GM19240 (cell line): ENCODE measurements at regions not wholly inside any gene's neighbourhood (a gene's known extent, or its start where the extent isn't known, plus 50 kb on each side); places are given as distances from the start of the nearest gene placed in this dataset.

Source experiments
- DNase-seq: peaks from one replicate; pipeline ENCODE4 v3.0.0; 2011; ENCODE audit warnings: low spot score; ENCODE audit not compliant: insufficient read length

GRCh38 chr1:4044967-4045366 is 144.9 kb upstream of the C1orf174 start:
- DNase-seq = no peak

GRCh38 chr1:4045397-4046010 is 145.4 kb upstream of the C1orf174 start:
- DNase-seq = no peak

- no peak for DNase-seq
Observed at GRCh38 chr1:4046836-4047461, 146.9 kb upstream of the C1orf174 start.

GRCh38 chr1:4047666-4048065 is 147.6 kb upstream of the C1orf174 start:
- DNase-seq = no peak

DNA sequence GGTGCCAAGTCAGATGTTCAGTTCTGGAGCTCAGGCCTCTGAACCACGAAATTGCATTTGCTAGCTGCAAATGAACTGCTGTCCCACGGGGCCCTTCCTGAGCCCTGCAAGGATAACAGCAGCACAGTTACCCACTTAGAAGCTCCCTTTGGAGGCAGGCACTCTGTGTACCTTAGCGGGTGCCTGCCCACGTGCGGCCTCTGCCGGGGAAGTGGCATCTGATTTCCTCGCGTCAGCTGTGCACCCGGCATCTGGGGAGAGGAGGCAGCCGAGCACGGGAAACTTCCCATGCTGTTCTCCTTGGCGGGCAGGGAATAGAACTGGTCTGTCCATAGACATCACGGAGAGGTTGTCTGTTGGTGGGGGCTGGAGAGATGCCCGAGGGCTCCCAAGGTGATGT is 148.0 kb upstream of the C1orf174 start:
- DNase-seq = no peak

GRCh38 chr1:4048921-4049320 is 148.8 kb upstream of the C1orf174 start:
- no peak for DNase-seq

- DNase-seq = no peak
Observed at GRCh38 chr1:4050998-4051397, 150.9 kb upstream of the C1orf174 start.

- no peak for DNase-seq
Observed at GRCh38 chr1:4052657-4053056, 152.6 kb upstream of the C1orf174 start.

- DNase-seq = no peak
Observed at GRCh38 chr1:4053160-4053748, 153.2 kb upstream of the C1orf174 start.

- DNase-seq = no peak
Observed at GRCh38 chr1:4053774-4054173, 153.7 kb upstream of the C1orf174 start.

DNA sequence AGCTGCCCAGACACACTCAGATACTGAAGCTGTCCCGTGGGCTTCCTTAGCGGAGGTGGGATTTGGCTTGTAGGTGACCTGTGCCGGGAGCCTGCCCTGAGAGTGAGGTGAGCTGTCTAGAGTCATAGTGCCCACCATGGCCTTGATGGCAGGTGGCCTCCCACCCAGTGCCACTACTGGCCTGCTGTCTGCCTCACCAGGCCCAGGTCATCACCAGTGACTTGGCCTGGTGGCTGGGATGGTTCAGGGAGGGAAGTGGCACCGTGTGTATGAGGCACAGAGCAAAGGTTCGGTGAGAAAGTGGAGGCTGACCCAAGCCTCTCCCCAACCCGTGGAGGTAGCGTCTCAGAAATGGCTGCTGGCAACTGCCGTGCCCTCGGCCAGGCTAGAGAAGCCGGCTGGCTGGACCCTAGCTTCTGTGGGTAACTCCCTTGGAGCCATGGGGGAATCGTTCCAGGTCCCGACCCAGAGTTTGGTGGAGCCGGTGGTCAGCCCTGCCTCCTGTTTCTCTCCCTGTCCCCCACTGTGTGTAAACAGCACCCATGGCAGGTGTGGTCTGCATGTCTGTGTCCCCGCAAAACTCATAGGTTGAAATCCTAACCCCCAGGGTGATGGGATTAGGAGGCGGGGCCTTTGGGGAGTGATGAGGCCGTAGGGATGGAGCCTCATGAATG is 155.4 kb upstream of the C1orf174 start:
- DNase-seq = no peak

- DNase-seq = no peak
Observed at GRCh38 chr1:4056422-4056821, 156.3 kb upstream of the C1orf174 start.

DNA sequence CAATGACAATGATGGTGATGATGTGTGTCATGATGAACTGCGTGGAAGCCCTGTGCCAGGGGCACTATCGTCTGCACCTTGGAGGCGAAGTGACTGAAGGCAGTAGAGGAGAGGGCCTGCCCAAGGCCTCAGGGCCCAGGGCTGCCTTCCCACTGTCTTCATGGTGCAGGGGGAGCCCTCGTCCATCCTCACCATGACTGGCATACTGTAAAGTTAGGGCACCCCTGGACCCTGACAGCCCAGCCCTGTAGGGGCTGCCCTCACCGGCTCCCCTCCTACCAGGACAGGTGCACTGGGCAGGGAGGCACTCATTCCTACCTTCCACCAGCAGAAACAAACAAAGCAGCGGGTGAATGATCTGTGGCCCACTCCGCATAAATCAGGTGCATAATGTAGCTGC is 156.9 kb upstream of the C1orf174 start:
- DNase-seq = no peak

- no peak for DNase-seq
Observed at GRCh38 chr1:4057603-4058002, 157.5 kb upstream of the C1orf174 start.

- DNase-seq = no peak
Observed at GRCh38 chr1:4058122-4058521, 158.1 kb upstream of the C1orf174 start.

- no peak for DNase-seq
Observed at GRCh38 chr1:4058706-4059105, 158.6 kb upstream of the C1orf174 start.

- DNase-seq = no peak
Observed at GRCh38 chr1:4059270-4059669, 159.2 kb upstream of the C1orf174 start.

GRCh38 chr1:4060850-4061249 is 160.8 kb upstream of the C1orf174 start:
- no peak for DNase-seq

DNA sequence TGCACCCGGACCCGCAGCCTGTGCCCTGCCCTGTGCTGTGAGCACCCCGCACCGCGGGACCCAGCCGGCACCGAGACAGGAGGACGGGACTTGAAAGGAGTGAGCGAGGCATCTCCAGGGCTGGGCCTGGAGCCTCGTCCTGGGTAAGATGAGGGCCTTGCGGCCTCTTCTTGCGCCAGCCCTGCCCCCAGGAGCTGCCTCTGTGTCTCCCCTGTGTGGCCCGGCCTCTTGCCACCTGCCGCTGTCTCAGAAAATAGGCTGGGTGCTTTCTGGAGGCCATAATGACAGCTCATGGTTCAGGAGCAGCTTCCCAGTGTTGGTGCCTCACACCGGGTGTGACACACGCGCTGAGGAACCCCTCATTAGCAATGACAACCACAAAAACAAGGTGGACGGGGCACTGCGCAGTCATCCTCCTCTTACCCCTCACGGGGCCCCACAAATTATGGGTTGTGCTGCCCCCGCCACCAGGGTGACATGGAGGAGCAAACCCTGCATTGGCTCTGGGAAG is 161.5 kb upstream of the C1orf174 start:
- no peak for DNase-seq

GRCh38 chr1:4062041-4062440 is 162.0 kb upstream of the C1orf174 start:
- DNase-seq = no peak

GRCh38 chr1:4062560-4062959 is 162.5 kb upstream of the C1orf174 start:
- no peak for DNase-seq

- DNase-seq = no peak
Observed at GRCh38 chr1:4062992-4063391, 162.9 kb upstream of the C1orf174 start.
